Left lung (tissue), 4 donors: ENCODE measurements at regions not wholly inside any gene's neighbourhood (a gene's known extent, or its start where the extent isn't known, plus 50 kb on each side); places are given as distances from the start of the nearest gene placed in this dataset.

Experiments used
- ATAC-seq: fragments of 200-7000 bp; cut with Tn5 transposase; one replicate; pipeline ENCODE4 v1.9.1; 2020; ENCODE audit warnings: moderate library complexity
- DNase-seq, 4 donors: peaks; one replicate each; pipeline ENCODE4 v3.0.0-alpha.2; 2013 to 2020
- H3K27ac ChIP-seq, 2 donors: fragments of 200-600 bp; sonication (generic) in 1 of 2; one replicate each; pipeline versions ENCODE4 v1.5.0 to v1.8.0; 2020 to 2021
- H3K27me3 ChIP-seq, 2 donors: fragments of 200-600 bp; sonication (generic) in 1 of 2; one replicate each; pipeline versions ENCODE4 v1.5.0 to v1.8.0; 2020 to 2021
- H3K36me3 ChIP-seq, 2 donors: fragments of 200-600 bp; sonication (generic) in 1 of 2; one replicate each; pipeline versions ENCODE4 v1.5.0 to v1.8.0; 2020 to 2021
- H3K4me1 ChIP-seq, 2 donors: fragments of 200-600 bp; one replicate each; pipeline ENCODE4 v1.8.0; 2021
- H3K4me3 ChIP-seq, 2 donors: fragments of 200-600 bp; sonication (generic) in 1 of 2; one replicate each; pipeline versions ENCODE4 v1.5.0 to v1.8.0; 2020 to 2021; ENCODE audit warnings: mild to moderate bottlenecking in 1 of 2
- H3K9me3 ChIP-seq, 2 donors: fragments of 200-600 bp; sonication (generic) in 1 of 2; one replicate each; pipeline versions ENCODE4 v1.5.0 to v1.8.0; 2020 to 2021
- CTCF ChIP-seq, 2 donors: fragments of 200-600 bp; sonication (generic) in 1 of 2; IDR thresholded peaks; one replicate each; pipeline versions ENCODE4 v1.5.0 to v1.8.0; 2021; ENCODE audit warnings: antibody characterized with exemption in 2 of 2
- intact Hi-C, 2 donors: fragments of 100-400 bp; cut with DNase I; formaldehyde crosslinking; loops; one replicate each; pipeline versions ENCODE4 v1.11.2 to v1.14.2; 2022
- donor health status: DM: no; HTN: yes; CAD: no.
- donor health status: DM: no; HTN: no; CAD: no.

- ATAC-seq, result no peak
- no peaks in the 10 kb centered on the region for H3K36me3 ChIP-seq
- no peak for TF ChIP-seq CTCF (IDR thresholded peaks at IDR 0.05)
- H3K4me1 ChIP-seq, result no peaks in the 10 kb centered on the region
- intact Hi-C loops, result no loop called here
- H3K9me3 ChIP-seq, result peaks cover 0 to 2% of the 10 kb centered on the region in 2 donors
- no peak overlapping the region for H3K27ac ChIP-seq
- no peak overlapping the region for H3K4me3 ChIP-seq
- H3K27me3 ChIP-seq, result no peaks in the 10 kb centered on the region
- no peak for DNase-seq
Observed at GRCh38 chr4:96262057-96262456, 422.2 kb downstream of the PDHA2 start.

GRCh38 chr4:96263291-96263690, 423.4 kb downstream of the PDHA2 start:
- Histone ChIP-seq H3K36me3 (no peaks in the 10 kb centered on the region), H3K4me1 (no peaks in the 10 kb centered on the region), H3K4me3 (no peak overlapping the region), H3K9me3 (peaks cover 0 to 2% of the 10 kb centered on the region in 2 donors), H3K27me3 (no peaks in the 10 kb centered on the region), H3K27ac (no peak overlapping the region)
- ATAC-seq, result no peak
- intact Hi-C loops, result no loop called here
- no peak for DNase-seq
- TF ChIP-seq CTCF (IDR thresholded peaks at IDR 0.05), result no peak

- Histone ChIP-seq H3K4me1 (no peaks in the 10 kb centered on the region), H3K36me3 (no peaks in the 10 kb centered on the region), H3K27me3 (no peaks in the 10 kb centered on the region), H3K4me3 (no peak overlapping the region), H3K27ac (no peak overlapping the region), H3K9me3 (no peaks in the 10 kb centered on the region)
- TF ChIP-seq CTCF (IDR thresholded peaks at IDR 0.05), result no peak
- no peak for DNase-seq
- intact Hi-C loops, result no loop called here
- ATAC-seq, result no peak
Observed at GRCh38 chr4:96264941-96265463, 425.1 kb downstream of the PDHA2 start.

- H3K27ac ChIP-seq, result no peak overlapping the region
- ATAC-seq (no peak), DNase-seq (no peak)
- H3K4me3 ChIP-seq, result no peak overlapping the region
- H3K27me3 ChIP-seq, result no peaks in the 10 kb centered on the region
- TF ChIP-seq CTCF (IDR thresholded peaks at IDR 0.05), result no peak
- no peaks in the 10 kb centered on the region for H3K4me1 ChIP-seq
- peaks cover 0 to 2% of the 10 kb centered on the region in 2 donors for H3K9me3 ChIP-seq
- intact Hi-C loops, result no loop called here
- no peaks in the 10 kb centered on the region for H3K36me3 ChIP-seq
Observed at GRCh38 chr4:96293806-96294205, 453.9 kb downstream of the PDHA2 start.

- intact Hi-C loops, result no loop called here
- TF ChIP-seq CTCF (IDR thresholded peaks at IDR 0.05), result no peak
- H3K27me3 ChIP-seq, result no peaks in the 10 kb centered on the region
- no peak overlapping the region for H3K27ac ChIP-seq
- H3K36me3 ChIP-seq, result no peaks in the 10 kb centered on the region
- no peak overlapping the region for H3K4me3 ChIP-seq
- ATAC-seq (no peak), DNase-seq (no peak)
- no peaks in the 10 kb centered on the region for H3K4me1 ChIP-seq
- peaks cover 0 to 2% of the 10 kb centered on the region in 2 donors for H3K9me3 ChIP-seq
Observed at GRCh38 chr4:96295143-96295741, 455.3 kb downstream of the PDHA2 start.
